Embryonic facial prominence (tissue), 1 donor: ENCODE measurements at regions not wholly inside any gene's neighbourhood (a gene's known extent, or its start where the extent isn't known, plus 50 kb on each side); places are given as distances from the start of the nearest gene placed in this dataset.

Experiments used
- DNase-seq: peaks from one replicate; pipeline ENCODE4 v3.0.0-alpha.2; 2016; ENCODE audit errors: extremely low spot score

- no peak for DNase-seq
Observed at GRCh38 chr3:118543832-118544231, 490.8 kb downstream of the IGSF11 start.

GRCh38 chr3:118544458-118544857, 490.2 kb downstream of the IGSF11 start:
- no peak for DNase-seq

GRCh38 chr3:118548434-118548833, 486.2 kb downstream of the IGSF11 start:
- no peak for DNase-seq

- no peak for DNase-seq
Observed at GRCh38 chr3:118550122-118550521, 484.5 kb downstream of the IGSF11 start.

GRCh38 chr3:118550556-118550955, 484.1 kb downstream of the IGSF11 start:
- DNase-seq, result no peak

- DNase-seq, result no peak
Observed at GRCh38 chr3:118554148-118554838, 480.4 kb downstream of the IGSF11 start.

- no peak for DNase-seq
Observed at GRCh38 chr3:118556983-118557382, 477.7 kb downstream of the IGSF11 start.

GRCh38 chr3:118557513-118557912, 477.1 kb downstream of the IGSF11 start:
- no peak for DNase-seq

GRCh38 chr3:118559286-118559685, 475.4 kb downstream of the IGSF11 start:
- DNase-seq, result no peak

GRCh38 chr3:118564800-118565199, 469.8 kb downstream of the IGSF11 start:
- no peak for DNase-seq

GRCh38 chr3:118573912-118574311, 460.7 kb downstream of the IGSF11 start:
- no peak for DNase-seq

- no peak for DNase-seq
Observed at GRCh38 chr3:118577055-118577777, 457.4 kb downstream of the IGSF11 start.

GRCh38 chr3:118578559-118578958, 456.1 kb downstream of the IGSF11 start:
- DNase-seq, result no peak

- no peak for DNase-seq
Observed at GRCh38 chr3:118587037-118587741, 447.5 kb downstream of the IGSF11 start.

GRCh38 chr3:118587847-118588246, 446.8 kb downstream of the IGSF11 start:
- DNase-seq, result no peak

- no peak for DNase-seq
Observed at GRCh38 chr3:118593277-118593670, 441.4 kb downstream of the IGSF11 start.

GRCh38 chr3:118597184-118597583, 437.5 kb downstream of the IGSF11 start:
- no peak for DNase-seq

- no peak for DNase-seq
Observed at GRCh38 chr3:118607915-118608820, 426.5 kb downstream of the IGSF11 start.

GRCh38 chr3:118618247-118619040, 416.2 kb downstream of the IGSF11 start:
- no peak for DNase-seq

GRCh38 chr3:118626453-118626852, 408.2 kb downstream of the IGSF11 start:
- no peak for DNase-seq
